ENCODE measurements at regions not wholly inside any gene's neighbourhood (a gene's known extent, or its start where the extent isn't known, plus 50 kb on each side); places are given as distances from the start of the nearest gene placed in this dataset.
"Not testable (repeated sequence)": the region's sequence is repeated elsewhere in the genome, so short reads cannot be mapped to it uniquely, and the experiment has no call there.

GRCh38 chr3:193145248-193145647, 95.8 kb upstream of the PLAAT1 start:
- DNase-seq (ENCODE audit: low read depth in 1 of 2, low spot score in 1 of 2): no peak
- TF ChIP-seq JUND (IDR thresholded peaks at IDR 0.05; ENCODE audit: low read depth): no peak
- in situ Hi-C loops (cut with HindIII; ENCODE audit: low pct_unique_long_range_greater_than_20kb, low sequenced_read_pairs): no loop called here

- no peak for DNase-seq (ENCODE audit: low read depth in 1 of 2, low spot score in 1 of 2)
- TF ChIP-seq JUND (IDR thresholded peaks at IDR 0.05; ENCODE audit: low read depth): no peak
- in situ Hi-C loops (cut with HindIII; ENCODE audit: low pct_unique_long_range_greater_than_20kb, low sequenced_read_pairs): no loop called here
Measured at GRCh38 chr3:193148688-193149473, 92.1 kb upstream of the PLAAT1 start.

DNA sequence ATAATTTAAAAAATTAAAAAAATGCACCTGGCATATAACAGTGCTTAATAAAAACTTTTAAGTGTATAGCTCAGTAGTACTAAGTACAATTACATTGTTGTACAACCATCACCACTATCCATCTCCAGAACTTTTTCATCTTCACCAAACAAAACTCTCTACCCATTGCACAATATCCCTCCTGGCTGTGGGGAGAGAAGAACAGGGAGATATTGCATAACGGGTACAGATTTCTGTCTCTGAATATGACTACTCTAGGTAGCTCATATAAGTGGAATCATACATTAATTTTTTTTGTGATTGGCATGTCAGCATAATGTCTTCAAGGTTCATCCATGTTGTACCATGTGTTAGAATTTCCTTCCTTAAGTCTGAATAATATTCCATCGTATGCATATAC, 91.0 kb upstream of the PLAAT1 start:
- in situ Hi-C loops (cut with HindIII; ENCODE audit: low pct_unique_long_range_greater_than_20kb, low sequenced_read_pairs): no loop called here
- TF ChIP-seq JUND (IDR thresholded peaks at IDR 0.05; ENCODE audit: low read depth): no peak
- no peak for DNase-seq (ENCODE audit: low read depth in 1 of 2, low spot score in 1 of 2)

- DNase-seq (ENCODE audit: low read depth in 1 of 2, low spot score in 1 of 2); in situ Hi-C loops (cut with HindIII; ENCODE audit: low pct_unique_long_range_greater_than_20kb, low sequenced_read_pairs): not testable (repeated sequence)
Measured at GRCh38 chr3:193155044-193155781, 85.8 kb upstream of the PLAAT1 start.

DNA sequence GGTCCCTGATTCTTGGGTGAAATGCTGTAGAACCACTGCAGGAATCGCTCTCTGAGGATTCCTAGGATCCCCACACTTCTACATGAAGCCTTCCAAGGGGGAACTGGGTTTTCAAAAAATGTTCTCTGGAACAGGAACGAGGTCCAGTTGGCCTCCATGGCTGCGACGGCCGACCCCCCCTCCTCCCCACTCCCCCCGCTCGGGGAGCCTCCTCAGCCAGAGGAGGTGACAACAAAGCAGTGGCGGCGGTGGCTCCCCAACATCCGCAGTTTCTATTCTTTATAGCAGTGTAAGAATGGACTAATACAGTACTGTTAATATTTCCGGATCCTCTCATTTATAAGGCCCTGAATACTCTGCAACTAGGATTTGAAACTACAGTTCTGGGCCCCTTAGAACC, 84.0 kb upstream of the PLAAT1 start:
- DNase-seq (ENCODE audit: low read depth in 1 of 2, low spot score in 1 of 2): no peak
- in situ Hi-C loops (cut with HindIII; ENCODE audit: low pct_unique_long_range_greater_than_20kb, low sequenced_read_pairs): no loop called here
- no peak for TF ChIP-seq JUND (IDR thresholded peaks at IDR 0.05; ENCODE audit: low read depth)

- no peak for DNase-seq (ENCODE audit: low read depth in 1 of 2, low spot score in 1 of 2)
- no peak for TF ChIP-seq JUND (IDR thresholded peaks at IDR 0.05; ENCODE audit: low read depth)
- in situ Hi-C loops (cut with HindIII; ENCODE audit: low pct_unique_long_range_greater_than_20kb, low sequenced_read_pairs): no loop called here
Measured at GRCh38 chr3:193165431-193166120, 75.4 kb upstream of the PLAAT1 start.

DNA sequence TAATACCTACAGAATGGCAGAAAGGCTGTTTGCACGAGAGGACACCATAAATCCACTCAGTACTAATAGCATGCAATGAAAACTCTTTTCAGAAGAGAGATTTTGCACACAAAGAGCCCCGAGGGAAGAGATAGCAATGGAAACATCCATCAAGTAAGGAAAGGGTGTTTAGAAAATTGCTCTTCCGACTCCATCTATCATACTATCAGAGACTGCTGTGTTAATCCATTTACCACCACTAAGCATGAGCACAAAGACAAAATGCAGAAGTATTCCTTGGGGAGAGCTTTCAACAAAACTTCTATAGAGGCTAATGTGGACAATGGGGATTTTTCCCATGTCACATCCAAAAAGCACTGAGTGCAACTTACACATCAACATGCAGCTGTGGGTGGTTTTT, 72.1 kb upstream of the PLAAT1 start:
- in situ Hi-C loops (cut with HindIII; ENCODE audit: low pct_unique_long_range_greater_than_20kb, low sequenced_read_pairs): no loop called here
- TF ChIP-seq JUND (IDR thresholded peaks at IDR 0.05; ENCODE audit: low read depth): no peak

DNA sequence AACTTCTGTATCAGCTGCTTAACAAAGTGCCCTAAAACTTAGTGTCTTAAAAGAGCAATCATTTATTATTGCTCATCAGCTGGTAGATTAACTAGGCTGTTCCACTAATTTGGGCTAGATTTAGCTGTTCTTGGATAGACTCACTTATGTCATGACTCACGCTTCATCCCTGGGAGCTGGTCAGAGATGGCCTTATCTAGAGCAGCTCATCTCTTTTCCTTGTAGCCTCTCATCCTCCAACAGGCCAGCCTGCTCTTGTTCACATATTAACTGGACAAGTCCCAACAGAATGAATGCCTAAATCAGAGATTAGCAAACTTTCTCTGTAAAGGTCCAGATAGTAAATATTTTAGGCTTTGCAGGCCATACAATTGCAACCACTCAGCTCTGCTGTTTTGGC, 66.9 kb upstream of the PLAAT1 start:
- in situ Hi-C loops (cut with HindIII; ENCODE audit: low pct_unique_long_range_greater_than_20kb, low sequenced_read_pairs): no loop called here
- TF ChIP-seq JUND (IDR thresholded peaks at IDR 0.05; ENCODE audit: low read depth): no peak
- DNase-seq (ENCODE audit: low read depth in 1 of 2, low spot score in 1 of 2): no peak

More for the DNA sequence above, 72.1 kb upstream of the PLAAT1 start:
- DNase-seq (ENCODE audit: low read depth in 1 of 2, low spot score in 1 of 2): no peak

DNA sequence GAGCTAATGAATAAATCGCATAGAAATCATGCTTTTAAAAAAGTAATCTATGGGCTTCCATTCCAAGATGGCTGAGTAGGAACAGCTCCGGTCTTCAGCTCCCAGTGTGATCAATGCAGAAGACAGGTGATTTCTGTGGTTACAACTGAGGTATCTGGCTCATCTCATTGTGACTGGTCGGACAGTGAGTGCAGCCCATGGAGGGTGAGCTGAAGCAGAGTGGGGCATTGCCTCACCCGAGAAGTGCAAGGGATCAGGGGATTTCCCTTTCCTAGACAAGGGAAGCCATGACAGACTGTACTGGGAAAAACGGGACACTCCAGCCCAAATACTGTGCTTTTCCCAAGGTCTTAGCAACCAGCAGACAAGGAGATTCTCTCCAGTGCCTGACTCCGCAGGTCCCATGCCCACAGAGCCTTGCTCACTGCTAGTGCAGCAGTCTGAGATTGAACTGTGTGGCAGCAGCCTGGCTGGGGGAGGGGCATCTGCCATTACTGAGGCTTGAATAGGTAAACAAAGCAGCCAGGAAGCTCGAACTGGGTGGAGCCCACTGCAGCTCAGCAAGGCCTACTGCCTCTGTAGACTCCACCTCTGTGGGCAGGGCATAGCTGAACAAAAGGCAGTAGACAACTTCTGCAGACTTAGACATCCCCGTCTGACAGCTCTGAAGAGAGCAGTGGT, 61.5 kb upstream of the PLAAT1 start:
- peak in 1 of 2 experiments; percentile 43 for DNase-seq (ENCODE audit: low read depth in 1 of 2, low spot score in 1 of 2)
- in situ Hi-C loops (cut with HindIII; ENCODE audit: low pct_unique_long_range_greater_than_20kb, low sequenced_read_pairs): not testable (repeated sequence)

GRCh38 chr3:193187070-193187722, 53.8 kb upstream of the PLAAT1 start:
- no peak for DNase-seq (ENCODE audit: low read depth in 1 of 2, low spot score in 1 of 2)
- in situ Hi-C loops (cut with HindIII; ENCODE audit: low pct_unique_long_range_greater_than_20kb, low sequenced_read_pairs): no loop called here
- TF ChIP-seq JUND (IDR thresholded peaks at IDR 0.05; ENCODE audit: low read depth): no peak

GRCh38 chr3:193190146-193190786, 50.8 kb upstream of the PLAAT1 start:
- TF ChIP-seq JUND (IDR thresholded peaks at IDR 0.05; ENCODE audit: low read depth): no peak
- in situ Hi-C loops (cut with HindIII; ENCODE audit: low pct_unique_long_range_greater_than_20kb, low sequenced_read_pairs): no loop called here
- DNase-seq (ENCODE audit: low read depth in 1 of 2, low spot score in 1 of 2): peak in 1 of 2 experiments; percentile 69

Data from T47D (cell line).